ENCODE measurements at regions not wholly inside any gene's neighbourhood (a gene's known extent, or its start where the extent isn't known, plus 50 kb on each side); places are given as distances from the start of the nearest gene placed in this dataset.
"Not testable (repeated sequence)": the region's sequence is repeated elsewhere in the genome, so short reads cannot be mapped to it uniquely, and the experiment has no call there.

DNA sequence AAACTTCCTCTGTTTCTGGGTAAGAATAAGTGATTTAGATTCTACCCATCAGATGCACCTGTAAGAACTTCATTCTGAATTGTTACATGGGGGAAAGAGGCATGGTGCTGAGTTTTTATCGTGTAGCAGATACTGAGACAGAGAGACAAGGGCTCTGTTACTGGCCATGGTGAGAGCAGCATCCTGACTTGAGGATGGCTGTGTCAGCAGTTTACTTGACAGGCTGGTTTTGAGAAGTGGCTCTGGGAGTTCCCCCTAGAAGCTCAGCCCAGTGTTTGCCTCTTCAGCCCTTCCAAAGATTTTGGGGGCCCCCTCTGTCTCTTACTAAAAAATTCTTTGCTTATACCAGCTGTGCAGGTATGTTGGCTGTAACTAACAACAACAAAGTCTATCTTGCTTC, 510.5 kb downstream of the LRRC70 start:
- DNase-seq = no peak

- no peak for DNase-seq
Observed at GRCh38 chr5:63085561-63085960, 506.9 kb downstream of the LRRC70 start.

GRCh38 chr5:63083689-63084088, 505.1 kb downstream of the LRRC70 start:
- DNase-seq = not testable (repeated sequence)

GRCh38 chr5:63081402-63081801, 502.8 kb downstream of the LRRC70 start:
- DNase-seq = no peak

DNA sequence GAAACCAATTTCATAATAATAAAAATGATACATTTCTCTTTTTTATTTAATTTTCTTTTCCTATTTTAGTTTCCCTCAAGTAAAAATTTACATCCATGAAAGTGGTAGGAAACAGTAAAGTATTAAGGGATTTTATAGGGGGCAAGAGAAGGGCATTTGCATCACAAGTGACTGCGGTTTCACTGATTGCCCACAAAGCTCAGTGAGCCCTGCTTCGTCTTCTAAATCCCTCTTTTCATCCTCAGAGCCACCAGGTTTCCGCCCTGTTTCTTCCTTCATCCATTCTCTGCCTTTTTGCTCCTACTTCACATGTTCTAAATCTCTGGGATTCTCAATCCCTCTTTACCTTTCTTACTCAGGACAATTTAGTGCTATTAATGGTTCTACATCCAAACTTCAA, 491.4 kb downstream of the LRRC70 start:
- DNase-seq = no peak

DNA sequence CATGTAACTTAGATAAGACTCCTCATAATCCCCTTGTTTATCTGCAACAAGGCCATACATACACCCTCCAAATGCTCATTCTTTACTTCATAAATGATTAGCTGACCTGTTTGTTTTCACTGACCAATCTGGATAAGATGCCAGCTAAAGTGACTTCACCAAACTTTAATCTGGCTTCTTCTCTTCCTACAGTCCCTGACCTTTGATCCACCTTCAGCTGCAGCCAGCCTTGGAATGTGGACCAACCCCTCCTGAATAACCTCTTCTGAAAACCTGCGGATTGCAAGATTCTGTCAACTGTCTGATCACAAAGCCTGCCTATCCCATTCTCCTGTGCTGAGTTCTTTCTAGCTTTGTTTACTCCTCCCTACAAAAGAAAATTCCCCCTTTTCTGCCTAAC, 476.8 kb downstream of the LRRC70 start:
- no peak for DNase-seq

DNA sequence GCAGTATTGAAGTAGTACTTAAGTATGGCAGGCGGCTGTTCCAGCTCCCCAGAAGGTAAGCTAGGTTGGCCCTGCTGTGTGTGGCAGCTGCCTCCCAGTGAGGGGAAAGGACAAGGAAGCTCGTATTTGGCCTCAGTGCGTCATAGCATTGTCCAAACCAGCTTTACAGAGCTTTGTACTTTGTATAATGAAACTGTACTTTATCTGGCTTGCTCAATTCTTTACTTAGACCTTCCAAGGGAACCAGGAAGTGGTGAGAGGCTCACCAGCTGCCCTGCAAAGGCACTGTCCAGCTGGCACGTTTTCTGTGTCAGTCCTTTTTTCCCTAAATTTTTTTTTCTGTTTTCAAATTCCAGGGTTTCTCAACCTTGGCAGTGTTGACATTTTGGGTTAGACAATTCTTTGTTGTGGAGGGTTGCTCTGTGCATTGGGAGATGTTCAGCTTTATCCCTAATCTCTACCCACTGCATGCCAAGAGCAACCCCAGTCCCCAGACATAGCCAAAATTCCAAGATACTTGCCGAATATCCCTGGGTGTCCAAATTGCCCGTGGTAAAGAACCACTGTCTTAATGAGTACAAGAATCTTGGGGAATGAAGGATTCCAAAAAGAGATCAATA, 474.5 kb downstream of the LRRC70 start:
- DNase-seq = no peak

- no peak for DNase-seq
Observed at GRCh38 chr5:63050916-63051315, 472.3 kb downstream of the LRRC70 start.

DNA sequence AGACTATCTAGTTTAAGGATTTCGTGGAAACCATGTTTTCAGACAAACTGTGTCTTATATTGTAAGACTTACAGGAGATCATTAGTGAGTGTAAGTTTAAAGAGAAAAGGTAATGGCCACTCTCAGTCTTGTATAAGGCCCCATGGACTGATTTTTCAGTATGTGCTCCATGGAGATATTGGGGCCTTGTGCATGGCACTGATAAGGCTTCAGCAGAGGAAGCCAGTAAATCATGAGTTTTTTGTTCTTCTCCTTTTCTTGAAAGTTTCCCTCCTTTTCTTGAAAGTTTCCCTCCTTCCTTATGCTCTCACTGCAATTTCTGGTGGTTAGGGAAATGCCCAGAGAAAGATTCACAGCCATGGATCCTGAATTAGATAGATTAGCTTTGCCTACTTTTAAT, 471.3 kb downstream of the LRRC70 start:
- DNase-seq = no peak

- DNase-seq = no peak
Observed at GRCh38 chr5:63043792-63044191, 465.2 kb downstream of the LRRC70 start.

- no peak for DNase-seq
Observed at GRCh38 chr5:63032343-63032742, 453.7 kb downstream of the LRRC70 start.

DNA sequence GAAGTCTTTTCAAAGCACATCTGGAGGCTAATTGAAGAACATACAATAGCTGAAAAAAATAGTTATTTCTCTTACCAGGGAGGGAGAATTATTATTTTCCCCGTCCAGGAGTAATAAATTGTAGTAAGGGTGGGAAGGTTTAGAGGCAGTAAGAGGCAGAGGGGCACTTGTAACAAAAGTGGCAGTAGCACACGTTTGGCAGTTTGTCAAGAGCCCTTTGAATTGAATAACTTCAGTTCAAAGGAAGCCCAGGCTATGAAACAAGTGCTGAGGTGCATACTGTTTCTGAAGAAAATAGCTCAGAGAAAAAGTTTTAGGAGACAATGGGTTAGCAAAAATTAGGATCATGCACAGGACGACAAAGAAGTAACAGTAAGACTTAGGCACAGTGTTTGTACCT, 451.3 kb downstream of the LRRC70 start:
- DNase-seq = no peak

DNA sequence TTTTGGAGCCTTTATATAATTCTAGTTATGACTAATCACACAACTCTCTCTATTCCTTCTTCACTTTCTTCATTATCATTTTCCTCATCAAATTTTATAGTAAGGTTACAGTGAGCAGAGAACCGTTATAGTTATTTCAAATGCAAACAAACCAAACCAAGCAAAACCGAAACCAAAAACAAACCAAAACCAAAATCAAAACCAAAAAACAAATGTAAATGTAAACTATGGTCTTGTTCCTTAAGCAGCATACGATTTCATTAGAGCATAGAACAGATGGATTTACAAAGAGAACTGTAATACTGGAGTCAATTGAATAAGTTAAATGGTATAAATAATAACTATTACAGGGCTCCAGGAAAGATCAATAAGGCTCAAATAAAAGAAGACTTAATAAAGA, 447.1 kb downstream of the LRRC70 start:
- DNase-seq = no peak

DNA sequence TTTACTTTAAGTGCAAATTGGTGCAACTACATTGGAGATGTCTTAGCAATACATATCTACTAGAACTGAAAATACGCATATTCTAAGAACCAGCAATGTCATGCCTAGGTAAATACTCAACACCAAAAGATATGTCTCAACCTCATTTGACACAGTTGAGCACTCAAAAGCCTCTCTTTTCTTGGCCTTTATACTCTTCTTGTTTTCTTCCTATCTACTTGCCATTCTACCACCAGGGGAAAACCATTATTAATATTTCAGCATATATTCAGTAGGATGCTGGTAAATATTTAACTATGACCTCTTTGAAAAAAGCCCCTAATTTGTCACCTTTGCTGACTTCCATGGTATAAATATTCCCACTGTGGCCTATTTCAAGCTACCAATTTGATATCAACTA, 443.8 kb downstream of the LRRC70 start:
- DNase-seq = no peak

- no peak for DNase-seq
Observed at GRCh38 chr5:63011158-63011557, 432.5 kb downstream of the LRRC70 start.

DNA sequence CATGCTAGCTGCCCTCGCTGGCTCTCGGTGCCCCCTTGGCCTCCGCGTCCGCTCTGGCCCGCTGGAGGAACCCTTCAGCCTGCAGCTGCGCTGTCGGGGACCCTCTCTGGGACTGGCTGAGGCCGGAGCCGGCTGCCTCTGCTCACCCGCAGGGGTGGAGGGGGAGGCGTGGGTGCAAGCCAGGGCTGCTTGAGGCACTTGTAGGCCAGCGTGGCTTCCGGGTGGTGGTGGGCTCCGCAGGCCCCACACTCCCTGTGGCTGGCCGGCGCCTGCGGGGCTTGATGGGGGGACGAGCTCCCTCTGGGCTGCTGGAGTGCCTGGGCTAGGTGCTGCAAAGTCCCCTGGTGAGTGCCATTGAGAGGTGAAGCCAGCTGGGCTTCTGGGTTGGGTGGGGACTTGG, 429.6 kb downstream of the LRRC70 start:
- DNase-seq = no peak

DNA sequence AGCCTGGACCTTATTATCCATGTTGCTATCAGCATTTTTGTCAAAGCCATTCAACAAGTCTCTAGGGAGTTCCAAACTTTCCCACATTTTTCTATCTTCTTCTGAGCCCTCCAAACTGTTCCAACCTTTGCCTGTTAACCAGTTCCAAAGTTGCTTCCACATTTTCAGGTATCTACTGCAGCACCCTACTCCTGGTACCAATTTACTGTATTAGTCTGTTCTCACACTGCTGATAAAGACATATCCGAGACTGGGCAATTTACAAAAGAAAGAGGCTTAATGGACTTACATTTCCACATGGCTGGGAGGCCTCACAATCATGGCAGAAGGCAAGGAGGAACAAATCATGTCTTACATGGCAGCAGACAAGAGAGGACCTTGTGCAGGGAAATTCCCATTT, 416.2 kb downstream of the LRRC70 start:
- DNase-seq = not testable (repeated sequence)

GRCh38 chr5:62985749-62986148, 407.1 kb downstream of the LRRC70 start:
- no peak for DNase-seq

DNA sequence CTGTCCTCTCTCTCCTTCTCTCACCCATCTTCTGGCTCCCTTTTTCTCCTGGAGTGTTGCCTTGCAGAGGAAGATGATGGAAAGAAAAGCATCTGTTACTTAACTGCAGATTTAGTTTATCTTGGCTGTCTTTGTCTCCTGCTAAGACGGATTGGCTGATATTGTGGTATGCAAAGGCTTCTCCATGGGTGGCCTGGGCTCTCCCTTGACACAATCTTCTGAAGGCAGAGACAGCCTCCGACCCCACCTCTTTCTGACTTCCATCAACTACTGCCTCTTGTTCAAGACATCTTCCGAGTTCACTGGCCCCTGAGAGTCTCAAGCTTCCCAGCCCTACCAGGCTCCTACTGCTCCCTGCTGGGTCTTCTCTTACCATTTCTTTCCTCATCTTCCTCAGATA, 403.7 kb downstream of the LRRC70 start:
- DNase-seq = no peak

GRCh38 chr5:62980884-62981283, 402.3 kb downstream of the LRRC70 start:
- no peak for DNase-seq

DNA sequence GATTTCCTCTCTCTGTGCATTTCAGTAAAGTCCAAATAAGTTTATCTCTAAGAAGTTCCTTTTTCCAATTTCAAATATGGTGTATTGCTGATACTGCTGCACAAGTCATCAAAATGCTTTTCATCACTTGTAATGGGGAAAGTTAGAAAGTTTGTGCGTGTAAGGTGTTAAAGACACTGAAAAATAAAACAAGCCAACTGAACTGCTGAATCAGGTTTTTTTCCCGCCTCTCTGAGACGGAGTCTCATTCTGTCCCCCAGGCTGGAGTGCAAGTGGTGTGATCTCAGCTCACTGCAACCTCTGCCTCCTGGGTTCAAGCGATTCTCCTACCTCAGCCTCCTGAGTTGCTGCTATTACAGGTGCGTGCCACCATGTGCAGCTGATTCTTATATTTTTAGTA, 400.9 kb downstream of the LRRC70 start:
- DNase-seq = no peak

DNA sequence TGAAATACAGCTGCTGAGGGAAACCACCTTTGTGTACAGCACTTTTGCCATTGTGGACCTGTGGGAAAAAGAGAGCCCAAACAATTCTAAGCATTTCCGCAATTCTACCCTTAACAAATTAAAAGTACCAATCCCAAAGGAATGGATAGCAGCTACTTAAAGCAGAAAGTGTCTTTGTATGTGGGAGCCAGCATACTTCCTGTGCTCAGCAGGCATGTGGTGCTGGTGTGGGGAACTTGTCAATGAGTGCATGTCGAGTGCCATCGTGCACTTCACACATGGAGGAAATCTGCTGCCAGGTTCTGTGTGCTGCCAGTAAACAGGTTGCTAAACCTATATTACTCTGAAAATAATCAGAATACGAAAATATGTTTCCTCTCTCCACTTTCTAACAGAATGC, 399.0 kb downstream of the LRRC70 start:
- DNase-seq = no peak

DNA sequence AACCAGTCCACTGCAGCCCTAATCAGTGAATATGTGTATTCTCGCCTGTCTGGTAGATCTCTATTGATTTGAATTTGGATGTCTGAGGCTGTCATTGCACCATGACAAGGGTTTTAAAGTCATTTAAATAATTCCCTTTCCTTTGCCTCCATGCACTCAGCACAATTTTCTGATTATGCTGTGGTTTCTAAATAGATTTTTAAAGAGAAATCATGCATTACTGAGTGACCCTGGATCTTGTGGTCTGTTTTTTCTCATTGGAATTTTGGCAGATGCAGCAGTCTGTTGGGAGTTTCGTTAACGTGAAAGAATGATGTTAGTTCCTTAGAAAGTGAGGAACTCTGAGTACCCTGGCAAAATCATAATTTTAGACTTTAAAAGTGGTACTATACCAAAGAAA, 396.0 kb downstream of the LRRC70 start:
- DNase-seq = no peak

DNA sequence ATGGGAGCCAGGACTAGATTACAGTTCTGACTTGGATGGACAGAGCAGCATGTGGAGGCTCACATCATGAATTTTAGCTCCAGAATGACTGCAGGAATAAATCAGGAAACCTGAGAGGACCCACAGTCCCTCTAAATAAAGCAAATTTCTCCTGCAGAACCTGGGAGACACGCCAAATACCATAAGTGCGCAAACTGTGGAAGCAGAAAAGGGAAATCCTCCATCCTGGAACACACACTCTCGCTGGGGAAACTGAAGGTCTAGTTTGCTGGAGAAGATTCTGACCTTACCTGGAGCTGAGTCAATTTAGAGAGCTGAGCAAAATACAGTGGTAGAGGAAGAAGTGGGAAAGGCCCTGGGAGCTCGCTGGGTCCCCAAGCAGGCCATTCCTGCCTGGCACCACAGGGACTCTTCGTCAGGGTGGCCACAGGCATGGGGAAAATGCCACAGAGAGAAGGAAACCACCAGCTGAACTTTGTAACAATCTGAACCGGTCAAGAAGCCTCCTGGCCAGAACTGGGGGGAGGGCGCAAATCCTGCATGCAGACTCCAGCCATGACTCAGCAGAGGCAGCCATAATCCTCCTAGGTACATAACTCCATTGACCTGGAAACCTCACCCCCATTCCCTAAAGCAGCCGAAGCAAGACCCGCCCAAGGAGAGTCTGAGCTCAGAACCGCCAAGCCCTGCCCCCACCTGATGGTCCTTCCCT, 390.9 kb downstream of the LRRC70 start:
- DNase-seq = no peak

DNA sequence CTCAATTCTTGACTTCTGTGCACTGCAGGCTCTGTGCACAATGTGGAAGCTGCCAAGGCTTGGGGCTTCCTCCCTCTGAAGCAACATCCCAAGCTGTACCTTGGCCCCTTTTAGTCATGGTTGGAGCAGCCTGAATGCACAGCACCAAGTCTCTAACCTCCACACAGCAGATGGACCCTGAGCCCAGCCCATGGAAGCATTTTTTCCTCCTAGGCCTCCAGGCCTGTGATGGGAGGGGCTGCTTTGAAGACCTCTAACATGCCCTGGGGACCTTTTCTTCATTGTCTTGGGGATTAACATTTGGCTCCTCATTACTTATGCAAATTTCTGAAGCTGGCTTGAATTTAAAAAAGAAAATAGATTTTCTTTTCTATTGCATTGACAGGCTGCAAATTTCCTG, 385.8 kb downstream of the LRRC70 start:
- DNase-seq = no peak
